ENCODE measurements at regions not wholly inside any gene's neighbourhood (a gene's known extent, or its start where the extent isn't known, plus 50 kb on each side); places are given as distances from the start of the nearest gene placed in this dataset.
"Not testable (repeated sequence)": the region's sequence is repeated elsewhere in the genome, so short reads cannot be mapped to it uniquely, and the experiment has no call there.

DNA sequence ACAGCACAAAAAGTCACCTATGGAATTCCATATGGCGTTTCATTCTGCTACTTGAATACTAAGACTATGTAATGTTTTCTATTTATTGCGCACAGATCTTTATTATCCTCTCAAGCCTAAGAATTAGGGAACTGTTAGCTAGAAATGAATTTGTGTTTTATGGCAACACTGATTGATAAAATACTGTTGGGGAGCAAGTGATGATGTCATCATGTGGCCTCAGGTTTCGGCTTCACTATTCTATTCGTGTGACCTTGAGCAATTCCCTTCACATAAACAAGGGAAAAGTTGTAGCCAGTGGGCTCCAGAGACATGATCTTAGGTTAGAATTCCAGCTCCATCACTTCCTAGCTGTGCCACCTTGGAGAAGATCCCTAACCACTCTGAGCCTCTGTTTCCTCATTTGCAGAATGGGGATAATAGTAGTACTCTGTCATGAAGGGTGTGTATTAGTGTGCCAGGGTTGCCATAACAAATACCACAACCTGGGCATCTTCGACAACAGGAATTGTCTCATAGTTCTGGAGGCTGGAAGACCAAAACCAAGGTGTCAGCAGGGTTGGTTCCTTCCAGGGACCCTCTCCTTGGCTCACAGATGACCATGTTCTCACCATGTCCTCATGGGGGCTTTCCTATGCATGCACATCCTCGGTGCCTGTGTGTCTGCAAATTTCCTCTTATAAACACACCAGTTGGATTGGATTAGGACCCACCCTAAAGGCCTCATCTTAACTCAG, 371.2 kb downstream of the RRAGC start:
- no peak overlapping the region for H3K27ac Mint-ChIP-seq
- DNase-seq = no peak
- CTCF ChIA-PET = no interaction called here
- no peaks in the 10 kb centered on the region for H3K9me3 Mint-ChIP-seq
- intact Hi-C loops (cut with micrococcal nuclease) = no loop called here
- H3K27me3 Mint-ChIP-seq = peaks cover 26% of the 10 kb centered on the region
- H3K4me1 Mint-ChIP-seq (ENCODE audit: low read depth) = no peaks in the 10 kb centered on the region
- H3K36me3 Mint-ChIP-seq = no peaks in the 10 kb centered on the region
- POLR2A ChIA-PET = no interaction called here
- no peak overlapping the region for H3K4me3 Mint-ChIP-seq

DNA sequence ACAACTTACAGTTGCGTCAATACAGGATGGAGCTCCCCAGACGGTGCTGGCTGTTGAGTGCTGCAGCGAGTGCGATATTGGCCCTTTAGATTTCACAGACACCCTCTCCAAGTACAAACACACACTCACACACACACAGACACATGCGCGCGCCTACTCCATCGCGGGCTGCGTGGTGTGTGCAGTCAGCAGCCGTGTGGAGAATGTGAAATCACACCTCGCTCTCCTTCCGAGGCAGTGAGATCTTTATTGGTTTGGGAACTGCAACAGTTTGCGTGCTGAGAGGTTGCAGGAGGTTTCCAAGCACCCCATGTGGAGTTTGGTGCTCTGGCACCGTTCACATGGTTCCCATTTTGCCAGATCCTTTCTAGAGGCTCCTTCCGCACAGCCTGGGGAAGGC, 372.2 kb downstream of the RRAGC start:
- intact Hi-C loops (cut with micrococcal nuclease) = no loop called here
- Mint-ChIP-seq H3K9me3 (no peaks in the 10 kb centered on the region), H3K27me3 (peaks cover 26% of the 10 kb centered on the region), H3K27ac (no peak overlapping the region), H3K36me3 (no peaks in the 10 kb centered on the region), H3K4me3 (no peak overlapping the region), H3K4me1 (ENCODE audit: low read depth) (no peaks in the 10 kb centered on the region)
- ChIA-PET CTCF (no interaction called here), POLR2A (no interaction called here)
- no peak for DNase-seq

DNA sequence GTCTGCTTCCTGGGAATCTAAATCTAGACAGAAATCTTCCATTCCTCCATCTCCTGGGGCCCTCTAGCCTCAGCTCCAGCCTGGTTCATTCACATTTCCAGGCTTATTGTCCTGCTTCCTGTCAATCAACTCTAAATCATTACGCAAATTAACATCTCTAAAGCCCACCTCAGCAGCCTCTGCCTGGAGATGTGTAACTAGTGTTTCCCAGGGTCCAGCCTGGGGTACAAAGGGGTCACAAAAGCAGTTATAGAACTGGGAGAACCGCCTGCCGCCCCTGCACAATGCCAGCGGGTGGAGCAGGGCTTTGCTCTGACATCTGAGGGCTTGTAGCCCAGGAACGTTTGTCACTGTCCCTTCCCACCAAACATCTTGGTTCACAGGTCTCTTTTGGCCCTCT, 373.5 kb downstream of the RRAGC start:
- Mint-ChIP-seq H3K9me3 (no peaks in the 10 kb centered on the region), H3K4me1 (ENCODE audit: low read depth) (no peaks in the 10 kb centered on the region), H3K36me3 (no peaks in the 10 kb centered on the region), H3K27me3 (peaks cover 24% of the 10 kb centered on the region), H3K4me3 (no peak overlapping the region), H3K27ac (no peak overlapping the region)
- POLR2A ChIA-PET = no interaction called here
- no peak for DNase-seq
- CTCF ChIA-PET = no interaction called here
- intact Hi-C loops (cut with micrococcal nuclease) = no loop called here

DNA sequence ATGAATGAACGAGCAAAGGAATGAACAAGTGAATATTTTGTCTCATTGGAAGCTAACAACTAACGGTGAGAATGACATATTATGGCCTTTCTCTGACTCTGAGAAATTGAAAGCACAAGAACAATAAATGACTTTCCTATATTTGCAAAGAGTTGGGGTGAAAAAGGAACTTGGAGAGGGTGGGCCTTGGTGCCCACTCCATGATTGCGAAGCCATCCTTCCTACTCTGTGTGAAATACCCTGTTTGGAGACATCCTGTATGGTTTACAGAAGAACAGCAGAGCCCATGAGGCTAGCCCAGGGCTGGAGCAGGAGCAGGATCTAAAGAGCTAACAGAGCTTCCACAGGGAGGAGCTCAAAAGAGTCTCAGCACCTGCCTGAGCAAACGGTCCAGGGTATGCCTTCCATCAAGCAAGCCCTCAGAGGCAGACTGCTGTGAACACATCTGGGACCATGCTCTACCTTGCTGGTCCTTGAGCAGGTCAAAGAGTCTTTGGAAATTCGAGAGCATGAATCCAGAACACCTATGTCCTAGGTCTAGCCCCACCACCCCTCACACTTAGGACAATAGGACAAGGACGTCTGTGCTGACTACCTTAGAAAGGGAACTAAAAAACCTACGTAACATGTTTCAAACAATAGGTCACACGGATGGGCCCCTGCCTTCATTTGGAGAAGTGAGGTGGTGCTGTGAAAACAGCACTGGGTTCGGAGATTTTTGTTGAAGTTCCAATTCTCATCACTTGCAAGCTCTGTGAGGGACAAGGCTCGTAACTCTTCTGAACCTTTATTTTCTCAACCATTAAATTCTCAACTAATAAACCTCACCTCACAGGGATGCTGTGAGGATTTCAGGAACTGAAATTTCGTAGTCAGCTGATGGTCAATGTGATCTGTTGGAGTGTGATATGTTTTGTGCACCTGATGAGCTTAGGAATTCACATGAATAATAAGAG, 377.4 kb downstream of the RRAGC start:
- DNase-seq = no peak
- ChIA-PET CTCF (no interaction called here), POLR2A (no interaction called here)
- H3K27me3 Mint-ChIP-seq = peaks cover 24% of the 10 kb centered on the region
- H3K27ac Mint-ChIP-seq = no peak overlapping the region
- no peak overlapping the region for H3K4me3 Mint-ChIP-seq
- no peaks in the 10 kb centered on the region for H3K36me3 Mint-ChIP-seq
- H3K9me3 Mint-ChIP-seq = peaks cover 8% of the 10 kb centered on the region
- no peaks in the 10 kb centered on the region for H3K4me1 Mint-ChIP-seq (ENCODE audit: low read depth)
- intact Hi-C loops (cut with micrococcal nuclease) = no loop called here

DNA sequence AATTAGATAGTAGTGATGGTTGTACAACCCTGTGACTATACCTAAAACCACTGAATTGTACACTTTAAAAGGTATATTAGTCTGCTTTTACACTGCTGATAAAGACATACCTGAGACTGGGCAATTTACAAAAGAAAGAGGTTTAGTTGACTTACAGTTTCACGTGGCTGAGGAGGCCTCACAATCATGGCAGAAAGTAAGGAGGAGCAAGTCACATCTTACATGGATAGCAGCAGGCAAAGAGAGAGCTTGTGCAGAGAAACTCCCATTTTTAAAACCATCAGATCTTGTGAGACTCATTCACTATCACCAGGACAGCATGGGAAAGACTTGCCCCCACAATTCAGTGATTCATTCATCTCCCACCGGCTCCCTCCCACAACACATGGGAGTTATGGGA, 379.9 kb downstream of the RRAGC start:
- peaks cover 33% of the 10 kb centered on the region for H3K27me3 Mint-ChIP-seq
- H3K4me1 Mint-ChIP-seq (ENCODE audit: low read depth); H3K27ac Mint-ChIP-seq; POLR2A ChIA-PET; intact Hi-C loops (cut with micrococcal nuclease); CTCF ChIA-PET; H3K4me3 Mint-ChIP-seq; H3K36me3 Mint-ChIP-seq; DNase-seq; H3K9me3 Mint-ChIP-seq: not testable (repeated sequence)

DNA sequence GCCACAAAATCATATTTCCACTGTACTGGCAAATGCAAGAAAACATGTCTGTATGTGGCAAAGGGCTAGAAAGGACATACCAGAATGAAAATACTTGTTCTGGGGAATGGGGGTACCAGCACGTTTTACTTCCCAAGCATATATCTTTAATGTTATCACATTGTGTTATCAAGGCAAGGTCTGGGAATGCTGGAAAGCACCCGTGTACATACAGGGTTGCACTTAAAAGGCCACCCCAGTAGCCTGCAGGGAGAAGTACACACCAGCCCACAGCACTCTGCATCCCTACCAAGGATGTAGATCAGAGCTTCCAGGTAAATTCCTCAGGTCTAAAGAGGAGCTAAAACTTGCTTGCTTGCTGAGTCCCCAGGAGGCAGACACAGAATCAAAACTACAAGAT, 381.8 kb downstream of the RRAGC start:
- no peak overlapping the region for H3K4me3 Mint-ChIP-seq
- H3K9me3 Mint-ChIP-seq = peaks cover 8% of the 10 kb centered on the region
- intact Hi-C loops (cut with micrococcal nuclease) = no loop called here
- DNase-seq = no peak
- ChIA-PET POLR2A (no interaction called here), CTCF (no interaction called here)
- H3K27ac Mint-ChIP-seq = no peak overlapping the region
- H3K4me1 Mint-ChIP-seq (ENCODE audit: low read depth) = peaks cover 10% of the 10 kb centered on the region
- H3K27me3 Mint-ChIP-seq = peaks cover 30% of the 10 kb centered on the region
- no peaks in the 10 kb centered on the region for H3K36me3 Mint-ChIP-seq

DNA sequence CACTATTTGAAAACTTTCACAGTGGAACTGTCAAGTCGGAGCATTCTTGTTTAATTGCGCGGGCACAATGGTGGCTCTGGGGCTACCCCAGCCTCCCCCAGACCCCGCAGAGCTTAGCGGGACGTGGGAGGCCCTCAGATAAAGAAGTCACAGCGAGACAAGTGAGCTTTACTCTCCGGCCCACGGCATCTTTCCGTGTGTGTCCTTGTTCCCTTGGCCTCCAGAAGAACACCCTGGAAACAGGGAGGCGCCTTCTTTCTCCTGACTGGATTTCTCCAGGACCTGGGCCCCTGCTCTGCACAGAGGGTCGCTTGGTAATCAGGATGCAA, 382.8 kb downstream of the RRAGC start:
- Mint-ChIP-seq H3K9me3 (peaks cover 8% of the 10 kb centered on the region), H3K4me1 (ENCODE audit: low read depth) (peaks cover 10% of the 10 kb centered on the region), H3K4me3 (no peak overlapping the region), H3K27ac (no peak overlapping the region), H3K36me3 (no peaks in the 10 kb centered on the region), H3K27me3 (peaks cover 36% of the 10 kb centered on the region)
- ChIA-PET CTCF (no interaction called here), POLR2A (no interaction called here)
- DNase-seq = no peak
- intact Hi-C loops (cut with micrococcal nuclease) = no loop called here

DNA sequence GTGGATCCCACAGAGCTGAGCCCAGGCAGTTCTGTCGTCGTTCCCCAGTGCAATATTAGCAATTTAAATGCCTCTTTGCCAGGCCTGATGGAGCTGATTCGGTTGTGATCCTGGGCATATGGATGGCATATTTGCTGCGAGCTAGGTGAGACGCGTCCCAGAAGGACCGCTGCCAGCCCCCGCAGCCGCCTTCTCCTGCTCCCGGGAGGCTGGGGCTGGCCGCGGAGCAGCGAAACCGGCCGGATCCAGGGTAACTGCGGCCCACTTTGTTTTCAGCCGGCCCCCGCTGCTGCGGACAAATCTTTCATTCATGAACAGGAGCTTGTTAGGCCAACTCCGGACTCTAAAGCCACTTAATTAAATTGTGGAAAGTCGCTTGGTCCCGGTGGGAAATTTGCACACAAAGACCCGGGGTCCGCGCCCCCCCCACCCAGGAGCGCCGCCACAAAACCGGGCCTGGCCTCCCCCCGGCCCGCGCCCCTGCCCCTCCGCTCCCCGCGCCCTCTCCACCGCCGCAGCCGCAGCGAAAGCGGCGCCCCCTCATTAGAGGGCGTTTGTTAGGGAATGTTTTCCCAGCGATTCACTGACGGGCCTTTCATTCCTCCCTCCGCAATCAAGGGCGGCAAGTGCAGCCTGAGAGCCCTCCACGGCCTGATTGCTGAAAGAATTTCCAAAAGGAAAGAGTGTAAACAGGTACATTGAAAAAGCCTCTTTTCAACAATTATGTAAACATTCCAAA, 383.3 kb downstream of the RRAGC start:
- POLR2A ChIA-PET = no interaction called here
- H3K27ac Mint-ChIP-seq = no peak overlapping the region
- peaks cover 8% of the 10 kb centered on the region for H3K9me3 Mint-ChIP-seq
- no peak for DNase-seq
- H3K36me3 Mint-ChIP-seq = no peaks in the 10 kb centered on the region
- CTCF ChIA-PET = interaction anchor here (0.8 kb wide), 1 partner anchor 359 kb away, joined by 3 read pairs; no protein-coding TSS in a partner anchor
- no peak overlapping the region for H3K4me3 Mint-ChIP-seq
- peaks cover 10% of the 10 kb centered on the region for H3K4me1 Mint-ChIP-seq (ENCODE audit: low read depth)
- intact Hi-C loops (cut with micrococcal nuclease) = no loop called here
- peaks cover 39% of the 10 kb centered on the region for H3K27me3 Mint-ChIP-seq

DNA sequence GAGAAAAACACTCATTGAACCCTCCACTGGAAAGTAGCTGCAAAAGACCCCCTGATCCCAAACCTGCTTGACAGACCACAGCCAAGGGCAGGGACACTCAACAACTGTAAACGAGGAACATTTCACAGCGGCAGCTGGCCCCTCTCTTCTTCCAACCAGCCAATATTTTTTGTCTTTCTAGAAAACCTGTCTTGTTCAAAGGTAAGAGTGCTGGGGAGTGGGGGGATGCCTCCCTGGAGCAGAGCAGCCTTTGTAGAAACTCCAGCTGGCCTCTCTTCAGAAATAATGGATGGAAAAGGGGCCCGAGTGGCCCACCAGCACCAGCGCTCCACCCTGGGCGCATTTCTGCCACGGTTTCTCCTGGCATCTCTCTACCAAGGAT, 384.0 kb downstream of the RRAGC start:
- Mint-ChIP-seq H3K4me3 (no peak overlapping the region), H3K4me1 (ENCODE audit: low read depth) (peaks cover 10% of the 10 kb centered on the region), H3K27ac (no peak overlapping the region), H3K36me3 (no peaks in the 10 kb centered on the region), H3K9me3 (peaks cover 8% of the 10 kb centered on the region), H3K27me3 (peaks cover 40% of the 10 kb centered on the region)
- ChIA-PET POLR2A (no interaction called here), CTCF (interaction anchor here (0.8 kb wide), 1 partner anchor 359 kb away, joined by 3 read pairs; no protein-coding TSS in a partner anchor)
- DNase-seq = no peak
- intact Hi-C loops (cut with micrococcal nuclease) = no loop called here

DNA sequence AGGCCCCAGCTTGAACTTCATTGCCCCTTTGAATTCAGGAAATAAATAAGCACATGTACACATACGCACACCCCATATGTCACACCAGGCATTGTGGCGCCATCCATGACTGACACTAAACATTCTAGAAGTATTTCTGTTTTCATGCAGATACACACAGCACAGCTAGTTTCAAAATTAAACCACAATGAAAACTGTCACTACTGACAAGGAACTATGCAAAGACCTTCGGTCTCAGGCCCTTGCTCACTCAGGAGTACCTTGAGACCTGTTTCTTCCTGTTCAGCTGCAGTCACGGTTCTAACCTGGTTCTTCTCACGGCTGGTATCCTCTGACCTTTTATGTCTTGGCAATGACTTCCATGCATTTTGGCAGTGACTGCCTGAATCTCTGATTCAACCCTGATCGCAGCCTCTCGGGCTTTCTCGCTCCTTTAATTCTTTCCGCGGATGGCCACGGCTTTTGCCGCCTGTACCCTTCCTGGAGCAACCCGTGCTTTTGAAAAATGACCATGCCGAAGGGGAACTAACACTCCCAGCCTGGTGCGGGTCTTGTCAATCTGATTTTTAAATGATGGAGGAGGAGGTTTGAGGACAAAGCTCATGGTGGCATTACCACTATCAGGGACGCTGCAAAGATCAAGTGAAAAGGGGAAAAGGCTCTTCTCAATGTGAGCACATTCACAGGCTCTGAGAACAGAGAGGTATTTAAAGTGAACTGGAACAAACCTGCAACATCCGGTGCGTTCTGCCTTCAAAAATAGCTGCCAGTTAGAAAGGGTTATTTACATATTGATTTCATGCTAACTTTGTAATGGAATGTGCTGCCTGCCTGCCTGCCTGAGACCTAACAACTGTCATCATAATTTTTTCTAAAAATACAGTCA, 384.6 kb downstream of the RRAGC start:
- Mint-ChIP-seq H3K27me3 (peaks cover 40% of the 10 kb centered on the region), H3K4me3 (no peak overlapping the region), H3K27ac (no peak overlapping the region), H3K4me1 (ENCODE audit: low read depth) (peaks cover 10% of the 10 kb centered on the region), H3K36me3 (no peaks in the 10 kb centered on the region), H3K9me3 (peaks cover 8% of the 10 kb centered on the region)
- ChIA-PET POLR2A (no interaction called here), CTCF (interaction anchor here (0.8 kb wide), 1 partner anchor 360 kb away, joined by 3 read pairs; no protein-coding TSS in a partner anchor)
- DNase-seq = no peak
- intact Hi-C loops (cut with micrococcal nuclease) = no loop called here

DNA sequence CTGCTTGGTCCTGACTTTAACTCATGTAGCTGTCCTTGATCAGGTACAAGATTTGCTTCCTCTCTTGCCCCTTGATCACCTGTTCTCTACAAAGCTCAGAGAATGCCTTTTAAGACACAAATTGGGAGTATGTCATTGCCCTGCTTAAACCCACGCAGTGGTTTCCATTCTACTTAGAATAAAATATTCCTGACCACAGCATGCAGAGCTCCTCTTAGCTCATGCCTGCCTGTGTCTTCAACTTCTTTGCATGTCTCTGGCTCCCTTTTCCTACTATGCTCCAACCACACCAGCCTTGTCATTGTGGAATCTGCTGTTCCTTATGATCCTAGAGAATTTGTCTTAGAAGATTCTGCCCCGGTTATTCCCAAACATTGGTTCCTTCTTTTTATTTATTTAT, 393.1 kb downstream of the RRAGC start:
- Mint-ChIP-seq H3K27me3 (peaks cover 25% of the 10 kb centered on the region), H3K27ac (no peak overlapping the region), H3K4me1 (ENCODE audit: low read depth) (no peaks in the 10 kb centered on the region), H3K4me3 (no peak overlapping the region), H3K9me3 (peaks cover 2% of the 10 kb centered on the region), H3K36me3 (no peaks in the 10 kb centered on the region)
- intact Hi-C loops (cut with micrococcal nuclease) = no loop called here
- POLR2A ChIA-PET = no interaction called here
- DNase-seq = no peak
- CTCF ChIA-PET = no interaction called here

DNA sequence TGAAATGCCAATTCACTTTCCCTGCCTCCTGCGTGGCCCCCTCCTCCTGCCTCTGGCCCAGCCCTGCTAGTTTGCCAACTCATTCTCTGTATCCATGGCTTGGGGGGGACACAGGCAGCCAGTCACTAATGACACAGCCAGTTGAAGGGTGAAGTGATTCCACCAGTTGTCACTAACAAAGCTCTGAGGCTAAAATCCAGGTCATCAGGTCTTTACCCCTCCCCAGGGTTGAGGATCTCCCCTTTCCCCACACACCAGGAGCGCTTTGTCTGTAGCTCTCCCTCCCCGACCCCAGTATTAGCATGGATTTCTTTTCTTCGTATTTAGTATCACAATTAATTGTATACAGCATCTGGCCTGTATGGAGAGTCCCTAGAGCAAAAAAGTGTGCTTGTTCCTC, 394.1 kb downstream of the RRAGC start:
- POLR2A ChIA-PET = no interaction called here
- intact Hi-C loops (cut with micrococcal nuclease) = no loop called here
- Mint-ChIP-seq H3K9me3 (peaks cover 2% of the 10 kb centered on the region), H3K36me3 (no peaks in the 10 kb centered on the region), H3K27me3 (peaks cover 22% of the 10 kb centered on the region), H3K27ac (no peak overlapping the region), H3K4me3 (no peak overlapping the region), H3K4me1 (ENCODE audit: low read depth) (no peaks in the 10 kb centered on the region)
- CTCF ChIA-PET = no interaction called here
- no peak for DNase-seq

Data from activated CD4-positive, alpha-beta memory T cell treated with anti-CD3 and anti-CD28 coated beads for 36 hours (primary cell).